ENCODE measurements at regions not wholly inside any gene's neighbourhood (a gene's known extent, or its start where the extent isn't known, plus 50 kb on each side); places are given as distances from the start of the nearest gene placed in this dataset.

- Histone ChIP-seq H3K4me3 (ENCODE audit: low read length) (no peak overlapping the region), H3K27me3 (ENCODE audit: control insufficient read depth, insufficient read depth, low read length) (no peaks in the 10 kb centered on the region), H3K36me3 (ENCODE audit: control insufficient read depth, insufficient read depth, low read length) (no peaks in the 10 kb centered on the region), H3K4me1 (ENCODE audit: control insufficient read depth, insufficient read depth, low read length) (peaks cover 2% of the 10 kb centered on the region), H3K9me3 (ENCODE audit: control insufficient read depth, insufficient read depth, low read length) (no peaks in the 10 kb centered on the region), H3K27ac (ENCODE audit: low read length) (no peak overlapping the region)
- H3K4me1 Mint-ChIP-seq, result no peaks in the 10 kb centered on the region
- ATAC-seq, result no peak
- no peak overlapping the region for H3K4me3 Mint-ChIP-seq
- WGBS (ENCODE audit: insufficient coverage), result 100% methylated on average over 1 of the region's 2 CpGs
- intact Hi-C loops (cut with micrococcal nuclease), result loop anchor here (2.0 to 10.0 kb wide), 2 partner anchors 431 to 1049 kb away; partner anchors contain the start of gene GLRA2
- peaks cover 0 to 26% of the 10 kb centered on the region in 2 donors for H3K27me3 Mint-ChIP-seq (ENCODE audit: low read depth in 2 of 2)
- H3K27ac Mint-ChIP-seq, result no peak overlapping the region
- H3K9me3 Mint-ChIP-seq, result no peaks in the 10 kb centered on the region
- no peak for TF ChIP-seq CTCF (IDR thresholded peaks at IDR 0.05)
- no peak for DNase-seq
- H3K36me3 Mint-ChIP-seq, result no peaks in the 10 kb centered on the region
These were observed 64.5 kb upstream of the GEMIN8 start for GRCh38 chrX:14094191-14094590.

- no CpG with 5 or more reads among the region's 1 CpG for WGBS (ENCODE audit: insufficient coverage)
- H3K4me3 ChIP-seq (ENCODE audit: low read length), result no peak overlapping the region
- ATAC-seq (no peak), DNase-seq (no peak)
- Mint-ChIP-seq H3K4me1 (no peaks in the 10 kb centered on the region), H3K27me3 (ENCODE audit: low read depth in 2 of 2) (peaks cover 5 to 27% of the 10 kb centered on the region in 2 donors), H3K27ac (no peak overlapping the region), H3K4me3 (no peak overlapping the region), H3K9me3 (no peaks in the 10 kb centered on the region), H3K36me3 (no peaks in the 10 kb centered on the region)
- H3K4me1 ChIP-seq (ENCODE audit: control insufficient read depth, insufficient read depth, low read length), result no peaks in the 10 kb centered on the region
- no peaks in the 10 kb centered on the region for H3K36me3 ChIP-seq (ENCODE audit: control insufficient read depth, insufficient read depth, low read length)
- no peak for TF ChIP-seq CTCF (IDR thresholded peaks at IDR 0.05)
- intact Hi-C loops (cut with micrococcal nuclease), result no loop called here
- H3K9me3 ChIP-seq (ENCODE audit: control insufficient read depth, insufficient read depth, low read length), result no peaks in the 10 kb centered on the region
- H3K27me3 ChIP-seq (ENCODE audit: control insufficient read depth, insufficient read depth, low read length), result no peaks in the 10 kb centered on the region
- H3K27ac ChIP-seq (ENCODE audit: low read length), result no peak overlapping the region
These were observed 54.8 kb upstream of the GEMIN8 start for GRCh38 chrX:14084466-14084865.

- Histone ChIP-seq H3K27me3 (ENCODE audit: control insufficient read depth, insufficient read depth, low read length) (no peaks in the 10 kb centered on the region), H3K36me3 (ENCODE audit: control insufficient read depth, insufficient read depth, low read length) (no peaks in the 10 kb centered on the region), H3K4me3 (ENCODE audit: low read length) (no peak overlapping the region), H3K27ac (ENCODE audit: low read length) (no peak overlapping the region), H3K4me1 (ENCODE audit: control insufficient read depth, insufficient read depth, low read length) (no peaks in the 10 kb centered on the region), H3K9me3 (ENCODE audit: control insufficient read depth, insufficient read depth, low read length) (no peaks in the 10 kb centered on the region)
- no peaks in the 10 kb centered on the region for H3K4me1 Mint-ChIP-seq
- no peak overlapping the region for H3K27ac Mint-ChIP-seq
- intact Hi-C loops (cut with micrococcal nuclease), result no loop called here
- no peak overlapping the region for H3K4me3 Mint-ChIP-seq
- H3K9me3 Mint-ChIP-seq, result no peaks in the 10 kb centered on the region
- no peaks in the 10 kb centered on the region for H3K36me3 Mint-ChIP-seq
- DNase-seq, result no peak
- no peak for TF ChIP-seq CTCF (IDR thresholded peaks at IDR 0.05)
- no peak for ATAC-seq
- peaks cover 5 to 27% of the 10 kb centered on the region in 2 donors for H3K27me3 Mint-ChIP-seq (ENCODE audit: low read depth in 2 of 2)
These were observed 54.1 kb upstream of the GEMIN8 start for GRCh38 chrX:14083783-14084182.

GRCh38 chrX:14079891-14080430 lies 50.3 kb upstream of the GEMIN8 start:
- Histone ChIP-seq H3K27me3 (ENCODE audit: control insufficient read depth, insufficient read depth, low read length) (no peaks in the 10 kb centered on the region), H3K4me3 (ENCODE audit: low read length) (no peak overlapping the region), H3K36me3 (ENCODE audit: control insufficient read depth, insufficient read depth, low read length) (no peaks in the 10 kb centered on the region), H3K4me1 (ENCODE audit: control insufficient read depth, insufficient read depth, low read length) (no peaks in the 10 kb centered on the region), H3K9me3 (ENCODE audit: control insufficient read depth, insufficient read depth, low read length) (no peaks in the 10 kb centered on the region), H3K27ac (ENCODE audit: low read length) (no peak overlapping the region)
- ATAC-seq (no peak), DNase-seq (no peak)
- H3K36me3 Mint-ChIP-seq, result no peaks in the 10 kb centered on the region
- no peaks in the 10 kb centered on the region for H3K9me3 Mint-ChIP-seq
- WGBS (ENCODE audit: insufficient coverage), result 71% methylated on average over 1 of the region's 2 CpGs
- no peaks in the 10 kb centered on the region for H3K4me1 Mint-ChIP-seq
- H3K27ac Mint-ChIP-seq, result no peak overlapping the region
- no peak for TF ChIP-seq CTCF (IDR thresholded peaks at IDR 0.05)
- intact Hi-C loops (cut with micrococcal nuclease), result no loop called here
- peaks cover 6 to 20% of the 10 kb centered on the region in 2 donors for H3K27me3 Mint-ChIP-seq (ENCODE audit: low read depth in 2 of 2)
- no peak overlapping the region for H3K4me3 Mint-ChIP-seq

All from natural killer cell (primary cell).